HG02885 (cell line): ENCODE measurements at regions not wholly inside any gene's neighbourhood (a gene's known extent, or its start where the extent isn't known, plus 50 kb on each side); places are given as distances from the start of the nearest gene placed in this dataset.
"Not testable (repeated sequence)": the region's sequence is repeated elsewhere in the genome, so short reads cannot be mapped to it uniquely, and the experiment has no call there.

ENCODE experiments used
- ATAC-seq: cut with Tn5 transposase; IDR thresholded peaks from one replicate; pipeline ENCODE4 v1.9.1; 2021; ENCODE audit warnings: mild to moderate bottlenecking; ENCODE audit not compliant: unreplicated experiment, poor library complexity

- ATAC-seq: peak; percentile 67
Observed at GRCh38 chr5:148740966-148741742, 85.3 kb upstream of the ADRB2 start.

DNA sequence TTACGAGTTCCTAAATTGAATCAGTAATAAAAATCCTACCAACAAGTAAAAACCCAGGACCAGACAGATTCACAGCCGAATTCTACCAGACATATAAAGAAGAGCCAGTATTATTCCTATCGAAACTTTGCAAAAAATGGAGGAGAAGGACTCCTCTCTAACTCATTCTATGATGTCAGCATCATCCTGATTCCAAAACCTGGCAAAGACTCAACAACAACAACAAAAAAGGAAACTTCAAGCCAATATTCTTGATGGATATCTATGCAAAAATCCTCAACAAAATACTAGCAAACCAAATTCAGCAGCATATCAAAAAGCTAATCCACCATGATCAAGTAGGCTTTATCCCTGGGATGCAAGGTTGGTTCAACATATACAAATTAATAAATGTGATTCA lies 84.6 kb upstream of the ADRB2 start:
- ATAC-seq: not testable (repeated sequence)

DNA sequence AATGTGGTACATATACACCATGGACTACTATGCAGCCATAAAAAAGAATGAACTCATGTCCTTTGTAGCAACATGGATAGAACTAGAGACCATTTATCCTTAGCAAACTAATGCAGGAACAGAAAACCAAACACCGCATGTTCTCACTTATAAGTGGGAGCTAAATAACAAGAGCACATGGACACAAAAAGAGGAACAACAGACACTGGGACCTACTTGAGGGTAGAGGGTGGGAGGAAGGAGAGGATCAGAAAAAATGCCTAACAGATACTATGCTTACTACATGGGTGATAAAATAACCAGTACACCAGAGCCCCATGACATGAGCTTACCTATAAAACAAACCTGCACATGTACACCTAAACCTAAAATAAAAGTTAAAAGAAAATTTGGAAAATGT lies 82.0 kb upstream of the ADRB2 start:
- ATAC-seq: not testable (repeated sequence)

DNA sequence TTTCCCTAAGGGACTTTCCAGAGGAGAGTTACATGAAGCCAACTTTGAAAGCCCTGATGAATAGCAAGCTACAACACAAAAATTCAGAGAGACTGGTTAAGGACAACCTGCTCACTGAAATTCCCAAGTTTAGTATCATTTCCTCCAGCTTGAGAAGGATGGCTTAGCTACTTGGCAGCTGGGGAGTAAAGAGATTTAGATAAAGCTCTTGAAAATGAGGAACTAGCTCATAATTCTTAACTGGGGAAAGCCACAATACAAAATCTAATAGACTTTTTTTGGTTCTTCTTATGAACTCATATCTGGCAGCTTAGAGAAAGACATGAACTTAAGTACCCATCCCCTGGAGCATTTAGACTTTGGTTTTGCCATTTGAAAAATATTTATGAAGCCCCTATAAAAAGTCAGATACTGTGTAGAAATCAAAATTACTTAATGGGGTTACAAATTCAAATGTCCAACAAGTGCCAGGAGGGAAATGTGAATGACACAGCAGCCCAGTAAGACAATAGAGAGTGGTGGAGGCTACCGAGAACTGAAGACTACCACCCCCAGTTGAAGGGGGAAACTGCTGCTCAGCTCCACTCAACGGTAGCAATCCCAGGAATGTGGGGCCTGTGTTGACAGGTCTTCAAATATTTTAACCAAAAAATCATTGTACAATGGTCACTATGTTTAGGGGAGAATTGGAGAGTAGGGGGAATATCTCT lies 79.4 kb upstream of the ADRB2 start:
- peak; percentile 75 for ATAC-seq

DNA sequence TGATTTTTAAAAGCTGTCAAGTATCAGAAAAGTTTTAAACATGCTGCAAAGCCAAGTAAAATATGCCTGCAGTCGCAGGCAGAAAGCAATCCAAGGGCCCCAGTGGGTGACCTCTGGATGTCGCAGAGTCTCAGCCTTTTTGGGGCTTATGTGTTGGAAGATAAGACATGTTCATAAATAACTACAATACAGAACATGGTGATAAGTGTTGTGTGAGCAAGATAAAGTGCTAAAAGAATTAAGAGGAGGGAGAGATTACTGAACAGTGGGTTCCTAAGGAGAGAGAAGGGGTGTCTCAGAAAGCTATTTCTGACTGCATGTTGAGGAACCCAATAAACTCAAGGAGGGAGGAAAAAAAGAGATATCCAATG lies 78.9 kb upstream of the ADRB2 start:
- ATAC-seq: no peak

DNA sequence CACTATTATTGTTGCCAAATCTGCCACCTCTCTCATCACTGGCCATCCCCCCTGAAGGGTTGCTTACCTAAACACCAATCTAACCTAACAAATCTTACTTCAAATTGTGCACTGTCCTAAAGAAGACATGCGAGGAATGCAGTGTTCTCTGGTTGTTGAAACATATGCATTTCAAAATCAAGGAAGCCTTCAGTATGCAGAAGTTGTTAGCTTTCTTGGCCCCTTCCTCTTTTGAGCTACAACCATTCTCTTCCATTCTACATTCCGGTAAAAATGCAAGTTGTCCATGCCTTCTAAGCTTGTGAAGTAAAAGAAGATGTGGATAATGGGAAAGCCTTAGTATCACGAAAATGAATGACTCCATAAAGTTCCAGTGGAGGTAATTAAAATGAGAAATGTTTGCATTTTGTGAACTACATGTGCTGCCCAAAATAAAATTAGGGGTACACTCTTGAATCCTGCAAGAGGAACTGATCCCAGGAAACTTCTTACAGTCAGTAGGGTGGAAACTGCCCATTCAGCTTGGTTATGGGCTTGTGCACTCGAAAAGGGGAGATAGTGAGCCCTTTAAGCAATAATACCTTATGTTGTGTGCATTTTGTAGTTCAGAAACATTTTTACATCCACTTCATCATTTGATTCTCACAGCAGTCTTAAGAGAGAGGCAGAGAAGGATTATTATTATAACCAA lies 77.6 kb upstream of the ADRB2 start:
- ATAC-seq: no peak

GRCh38 chr5:148750614-148751013 lies 75.8 kb upstream of the ADRB2 start:
- no peak for ATAC-seq

DNA sequence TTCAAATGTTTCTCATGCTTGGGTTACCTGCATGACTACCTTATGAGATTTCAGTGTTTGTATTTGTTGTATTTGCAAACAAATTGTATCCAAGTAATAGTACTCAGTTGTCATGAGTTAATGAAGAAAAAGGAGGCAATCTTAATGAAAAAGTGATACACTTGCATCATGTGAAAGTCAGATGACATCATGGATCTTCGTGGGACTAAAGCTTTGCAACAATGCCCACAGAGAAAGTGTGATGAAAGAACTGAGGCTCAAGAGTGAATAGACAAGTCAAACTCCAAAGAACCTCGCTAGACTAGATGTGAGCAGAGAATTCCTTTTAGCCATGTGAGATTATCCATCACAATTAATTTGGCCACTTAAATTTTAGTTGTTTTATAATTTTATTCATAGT lies 75.4 kb upstream of the ADRB2 start:
- ATAC-seq: no peak

GRCh38 chr5:148752375-148752774 lies 74.0 kb upstream of the ADRB2 start:
- not testable (repeated sequence) for ATAC-seq

GRCh38 chr5:148759101-148759500 lies 67.3 kb upstream of the ADRB2 start:
- ATAC-seq: no peak

- peak; percentile 100 for ATAC-seq
Observed at GRCh38 chr5:148760945-148761638, 65.3 kb upstream of the ADRB2 start.

DNA sequence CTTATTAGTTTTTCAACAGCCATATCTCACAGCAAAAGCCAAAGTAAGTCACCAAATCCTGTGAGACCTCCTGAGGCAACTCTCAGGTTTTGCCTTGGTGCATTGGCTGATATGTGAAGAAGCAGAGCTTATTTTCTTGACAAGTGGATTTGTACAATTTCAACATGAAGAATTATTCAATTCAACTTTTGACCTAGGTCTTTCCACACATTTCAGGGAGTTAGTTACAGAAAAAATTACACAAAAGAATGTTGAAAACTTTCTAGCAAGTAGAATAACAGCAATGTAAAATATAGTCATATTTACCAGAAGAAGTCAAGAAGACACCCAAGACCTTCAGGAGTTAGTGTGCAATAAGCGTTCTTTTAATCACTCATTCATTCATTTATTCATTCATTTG lies 62.4 kb upstream of the ADRB2 start:
- ATAC-seq: no peak

DNA sequence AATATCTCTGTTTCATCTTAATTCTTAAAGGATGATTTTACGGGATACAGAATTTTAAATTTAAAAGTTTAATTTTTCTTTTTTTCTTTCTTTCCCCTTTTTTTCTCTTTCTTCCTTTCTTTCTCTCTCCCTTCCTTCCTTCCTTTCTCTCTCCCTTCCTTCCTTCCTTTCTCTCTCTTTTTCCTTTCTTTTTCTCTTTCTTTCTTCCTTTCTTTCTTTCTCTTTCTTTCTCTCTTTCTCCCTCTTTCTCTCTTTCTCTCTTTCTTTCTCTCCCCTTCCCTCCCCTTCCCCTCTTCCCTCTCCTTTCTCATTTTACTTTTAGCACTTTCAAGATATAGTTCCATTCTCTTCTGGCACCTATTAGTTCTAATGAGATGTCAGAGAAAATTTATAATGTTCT lies 61.4 kb upstream of the ADRB2 start:
- ATAC-seq: no peak

GRCh38 chr5:148768806-148769415 lies 57.5 kb upstream of the ADRB2 start:
- ATAC-seq: no peak

DNA sequence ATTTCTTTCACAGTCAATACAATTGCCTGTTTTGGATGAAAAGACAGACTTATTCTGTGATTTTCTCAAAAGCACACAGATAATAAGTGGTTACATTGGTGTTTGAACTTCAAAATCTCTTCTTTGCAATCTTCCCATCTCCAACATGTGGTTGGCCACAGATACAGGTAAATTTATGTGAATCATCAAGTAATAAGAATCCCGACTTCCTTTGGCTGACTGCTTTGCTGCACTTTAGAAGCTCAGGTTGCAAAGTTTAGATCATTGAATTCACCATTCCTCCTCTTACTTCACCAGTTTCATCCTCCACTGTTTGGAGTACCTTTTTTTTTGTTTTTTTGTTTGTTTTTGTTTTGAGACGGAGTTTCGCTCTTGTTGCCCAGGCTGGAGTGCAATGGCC lies 56.5 kb upstream of the ADRB2 start:
- no peak for ATAC-seq

- no peak for ATAC-seq
Observed at GRCh38 chr5:148774313-148774712, 52.1 kb upstream of the ADRB2 start.

GRCh38 chr5:148776261-148776660 lies 50.1 kb upstream of the ADRB2 start:
- no peak for ATAC-seq
